GM23248 (cell line): ENCODE measurements at regions not wholly inside any gene's neighbourhood (a gene's known extent, or its start where the extent isn't known, plus 50 kb on each side); places are given as distances from the start of the nearest gene placed in this dataset.

Source experiments
- DNase-seq: peaks from one replicate; pipeline ENCODE4 v3.0.0-alpha.2; 2015
- H2AFZ ChIP-seq: fragments of 200-600 bp; sonication (generic); 2 replicates; pipeline ENCODE4 v1.6.1; 2016; ENCODE audit warnings: antibody characterized with exemption
- H3F3A ChIP-seq: fragments of 200-600 bp; sonication (generic); 2 replicates; pipeline ENCODE4 v1.6.1; 2016; ENCODE audit warnings: mild to moderate bottlenecking, antibody characterized with exemption, mixed run types; ENCODE audit not compliant: insufficient read depth
- H3K27ac ChIP-seq: fragments of 200-600 bp; sonication (generic); 2 replicates; pipeline ENCODE4 v1.5.1; 2016; ENCODE audit warnings: mild to moderate bottlenecking
- H3K27me3 ChIP-seq: fragments of 200-600 bp; sonication (generic); replicated peaks from 2 replicates; pipeline ENCODE4 v1.6.1; 2016; ENCODE audit warnings: mild to moderate bottlenecking; ENCODE audit not compliant: insufficient read depth
- H3K36me3 ChIP-seq: fragments of 200-600 bp; sonication (generic); 2 replicates; pipeline ENCODE4 v1.6.1; 2016; ENCODE audit warnings: low read depth, mild to moderate bottlenecking
- H3K4me1 ChIP-seq: fragments of 200-600 bp; sonication (generic); 2 replicates; pipeline ENCODE4 v1.6.1; 2016; ENCODE audit warnings: mild to moderate bottlenecking; ENCODE audit not compliant: insufficient read depth
- H3K4me2 ChIP-seq: fragments of 200-600 bp; sonication (generic); one replicate; pipeline ENCODE4 v1.6.1; 2016; ENCODE audit warnings: mild to moderate bottlenecking; ENCODE audit not compliant: unreplicated experiment
- H3K4me3 ChIP-seq: fragments of 200-600 bp; sonication (generic); 2 replicates; pipeline ENCODE4 v1.5.1; 2016; ENCODE audit warnings: mild to moderate bottlenecking
- H3K79me2 ChIP-seq: fragments of 200-600 bp; sonication (generic); 2 replicates; pipeline ENCODE4 v1.6.1; 2016; ENCODE audit warnings: mild to moderate bottlenecking; ENCODE audit not compliant: insufficient read depth
- H3K9ac ChIP-seq: fragments of 200-600 bp; sonication (generic); 2 replicates; pipeline ENCODE4 v1.6.1; 2016; ENCODE audit warnings: mild to moderate bottlenecking
- H3K9me2 ChIP-seq: fragments of 200-600 bp; sonication (generic); 2 replicates; pipeline ENCODE4 v1.6.1; 2016; ENCODE audit warnings: mixed run types, mild to moderate bottlenecking, moderate library complexity; ENCODE audit not compliant: insufficient read depth
- H3K9me3 ChIP-seq: fragments of 200-600 bp; sonication (generic); one replicate; pipeline ENCODE4 v1.6.1; 2017; ENCODE audit warnings: low read depth
- H4K20me1 ChIP-seq: fragments of 200-600 bp; sonication (generic); 2 replicates; pipeline ENCODE4 v1.6.0; 2016; ENCODE audit not compliant: insufficient read depth
- EZH2 ChIP-seq: fragments of 200-600 bp; sonication (generic); IDR thresholded peaks from 2 replicates; pipeline ENCODE4 v1.6.1; 2018; ENCODE audit warnings: antibody characterized with exemption, mild to moderate bottlenecking; ENCODE audit not compliant: insufficient read depth, poor library complexity, severe bottlenecking
- EZH2phosphoT487 ChIP-seq: fragments of 200-600 bp; sonication (generic); IDR thresholded peaks from 2 replicates; pipeline ENCODE4 v1.6.1; 2018; ENCODE audit warnings: antibody characterized with exemption, moderate library complexity, mild to moderate bottlenecking, low read depth; ENCODE audit not compliant: insufficient read depth
- WGBS, 2 experiments: methylation state at CpG; one replicate each; pipeline ENCODE4 v1.1.6; 2015 to 2017; ENCODE audit warnings: low lambda C conversion rate in 2 of 2, low coverage in 1 of 2; ENCODE audit errors: missing lambda C conversion rate in 2 of 2; 5-methylcytosine and 5-hydroxymethylcytosine counted together
- in situ Hi-C: fragments of 300-500 bp; cut with MboI; formaldehyde crosslinking; loops from 2 replicates; pipeline ENCODE4 v1.15.0; 2020

- H3K27ac ChIP-seq = no peak overlapping the region
- in situ Hi-C loops = no loop called here
Measured at GRCh38 chr15:47587940-47588802, 129.1 kb upstream of the SEMA6D start.

GRCh38 chr15:47588958-47589357 is 128.3 kb upstream of the SEMA6D start:
- Histone ChIP-seq H3K4me2 (no peak overlapping the region), H3K27ac (no peak overlapping the region), H3K4me1 (no peaks in the 10 kb centered on the region), H3K4me3 (no peak overlapping the region), H4K20me1 (no peaks in the 10 kb centered on the region), H3K9me3 (no peaks in the 10 kb centered on the region), H2AFZ (no peak overlapping the region), H3K36me3 (no peaks in the 10 kb centered on the region), H3K9ac (no peak overlapping the region), H3K79me2 (no peaks in the 10 kb centered on the region), H3K9me2 (no peaks in the 10 kb centered on the region), H3F3A (no peaks in the 10 kb centered on the region), H3K27me3 (no peaks in the 10 kb centered on the region)
- 66 to 67% methylated on average over 6 of the region's 6 CpGs for WGBS, 2 experiments
- no peak for TF ChIP-seq EZH2phosphoT487
- TF ChIP-seq EZH2 = no peak
- DNase-seq = peak; percentile 3
- in situ Hi-C loops = no loop called here

More at GRCh38 chr15:47587940-47588802, 129.1 kb upstream of the SEMA6D start:
- no peaks in the 10 kb centered on the region for H3K79me2 ChIP-seq
- no peaks in the 10 kb centered on the region for H3K9me2 ChIP-seq
- no peaks in the 10 kb centered on the region for H3K9me3 ChIP-seq
- H3K27me3 ChIP-seq = no peaks in the 10 kb centered on the region
- H3K4me1 ChIP-seq = no peaks in the 10 kb centered on the region
- WGBS, 2 experiments = 26 to 29% methylated on average over 6 of the region's 6 CpGs
- 0 out of 2 replicates have a peak overlapping the region, but pooled peaks have one; percentile 29 for H2AFZ ChIP-seq
- H3K9ac ChIP-seq = no peak overlapping the region
- H3K4me3 ChIP-seq = no peak overlapping the region
- TF ChIP-seq EZH2 = no peak
- no peak for TF ChIP-seq EZH2phosphoT487
- H3K36me3 ChIP-seq = no peaks in the 10 kb centered on the region
- no peaks in the 10 kb centered on the region for H3F3A ChIP-seq
- no peaks in the 10 kb centered on the region for H4K20me1 ChIP-seq
- DNase-seq = peak; percentile 4
- H3K4me2 ChIP-seq = no peak overlapping the region

GRCh38 chr15:47598996-47599395 is 118.3 kb upstream of the SEMA6D start:
- no peaks in the 10 kb centered on the region for H3K9me2 ChIP-seq
- H3K79me2 ChIP-seq = no peaks in the 10 kb centered on the region
- DNase-seq = no peak
- WGBS, 2 experiments = 40 to 60% methylated on average over 3 of the region's 3 CpGs
- H3K9me3 ChIP-seq = no peaks in the 10 kb centered on the region
- in situ Hi-C loops = no loop called here
- TF ChIP-seq EZH2 (no peak), EZH2phosphoT487 (no peak)
- no peak overlapping the region for H3K4me3 ChIP-seq
- H2AFZ ChIP-seq = no peak overlapping the region
- no peak overlapping the region for H3K4me2 ChIP-seq
- no peaks in the 10 kb centered on the region for H3F3A ChIP-seq
- H3K27ac ChIP-seq = no peak overlapping the region
- no peaks in the 10 kb centered on the region for H3K36me3 ChIP-seq
- H4K20me1 ChIP-seq = no peaks in the 10 kb centered on the region
- no peak overlapping the region for H3K9ac ChIP-seq
- no peaks in the 10 kb centered on the region for H3K4me1 ChIP-seq
- H3K27me3 ChIP-seq = no peaks in the 10 kb centered on the region

GRCh38 chr15:47599806-47600205 is 117.5 kb upstream of the SEMA6D start:
- Histone ChIP-seq H3K79me2 (no peaks in the 10 kb centered on the region), H3K4me2 (no peak overlapping the region), H4K20me1 (no peaks in the 10 kb centered on the region), H3K9me2 (no peaks in the 10 kb centered on the region), H2AFZ (no peak overlapping the region), H3K9me3 (no peaks in the 10 kb centered on the region), H3K27me3 (no peaks in the 10 kb centered on the region), H3F3A (no peaks in the 10 kb centered on the region), H3K36me3 (no peaks in the 10 kb centered on the region), H3K27ac (no peak overlapping the region), H3K4me3 (no peak overlapping the region), H3K4me1 (no peaks in the 10 kb centered on the region), H3K9ac (no peak overlapping the region)
- in situ Hi-C loops = no loop called here
- TF ChIP-seq EZH2 (no peak), EZH2phosphoT487 (no peak)
- 57 to 80% methylated on average over 2 of the region's 2 CpGs for WGBS, 2 experiments
- DNase-seq = no peak
